ENCODE measurements at regions not wholly inside any gene's neighbourhood (a gene's known extent, or its start where the extent isn't known, plus 50 kb on each side); places are given as distances from the start of the nearest gene placed in this dataset.

DNA sequence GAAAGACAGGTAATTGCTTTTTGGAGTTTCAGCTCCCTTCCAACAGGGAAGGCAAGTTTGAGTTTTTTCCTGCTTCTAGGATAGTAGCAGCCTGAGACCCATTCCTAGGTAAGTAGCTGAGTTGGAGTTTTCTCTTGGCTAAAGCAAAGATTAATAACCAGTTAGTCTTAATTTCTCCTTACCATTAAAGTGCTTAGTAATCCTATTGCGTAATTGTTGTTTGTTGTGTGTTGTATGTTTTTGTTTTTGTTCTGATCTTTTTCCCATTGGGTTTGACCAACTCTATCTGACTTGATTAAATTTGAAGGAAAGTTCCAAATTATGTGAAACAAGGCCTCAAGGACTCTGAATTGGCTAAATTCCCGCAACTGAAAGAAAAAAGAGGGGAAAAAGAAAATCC is 83.5 kb downstream of the TBX22 start:
- no peak for DNase-seq

DNA sequence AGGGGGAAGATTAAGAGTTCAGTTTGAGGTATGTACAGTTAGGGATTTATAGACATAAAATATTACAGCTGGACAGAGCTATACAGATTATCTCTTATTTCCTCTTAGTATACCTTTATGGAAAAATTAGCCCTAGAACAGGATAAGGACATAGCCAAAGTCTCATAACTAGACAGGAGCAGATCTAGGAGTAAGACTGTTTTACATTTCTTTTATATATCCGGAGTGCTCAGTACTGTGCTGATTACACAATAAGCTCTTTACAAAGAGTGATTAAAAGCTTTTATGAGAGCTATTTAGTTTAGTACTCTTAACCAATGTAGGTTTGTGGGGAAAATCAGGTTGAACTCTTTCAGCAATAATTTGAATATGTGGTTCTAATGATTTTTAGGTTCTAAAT is 105.8 kb downstream of the TBX22 start:
- DNase-seq, result no peak

DNA sequence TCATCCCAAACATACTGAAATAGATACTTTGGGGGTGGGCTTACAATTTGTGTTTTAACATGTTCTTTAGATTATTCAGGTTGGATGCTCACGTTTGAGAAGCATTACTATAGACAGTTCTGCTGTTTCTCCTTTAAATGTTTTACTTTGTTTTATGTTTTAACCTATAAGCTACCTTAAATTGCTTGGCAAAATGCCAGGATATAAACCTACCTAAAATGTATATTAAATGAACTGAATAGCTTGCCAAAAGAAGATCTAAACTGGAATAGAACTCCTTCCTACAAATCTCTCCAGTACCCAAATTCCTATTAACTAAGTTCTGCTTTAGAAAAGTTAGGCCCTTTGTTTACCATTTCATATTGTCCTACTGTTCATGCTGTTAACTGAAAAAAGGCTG is 124.4 kb downstream of the TBX22 start:
- DNase-seq, result no peak

DNA sequence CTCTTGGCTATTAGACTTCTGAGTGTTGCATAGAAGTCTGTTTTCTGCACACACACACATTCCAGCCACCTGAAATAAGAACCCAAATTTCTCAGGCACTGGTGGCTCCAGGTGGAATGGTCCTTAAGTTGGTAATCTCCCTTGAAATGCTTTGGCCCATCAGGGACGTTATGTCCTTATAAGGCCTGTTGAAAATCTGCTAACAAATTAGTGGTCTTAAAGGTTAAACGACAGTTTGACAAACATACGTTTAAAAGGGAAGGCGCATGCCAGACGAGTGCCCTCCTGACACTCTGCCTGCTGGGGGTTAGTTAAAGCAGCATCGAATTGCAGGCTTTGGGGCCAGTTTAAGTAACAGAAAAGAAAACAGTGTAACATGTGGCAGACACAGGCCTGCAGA is 125.0 kb downstream of the TBX22 start:
- DNase-seq, result no peak

DNA sequence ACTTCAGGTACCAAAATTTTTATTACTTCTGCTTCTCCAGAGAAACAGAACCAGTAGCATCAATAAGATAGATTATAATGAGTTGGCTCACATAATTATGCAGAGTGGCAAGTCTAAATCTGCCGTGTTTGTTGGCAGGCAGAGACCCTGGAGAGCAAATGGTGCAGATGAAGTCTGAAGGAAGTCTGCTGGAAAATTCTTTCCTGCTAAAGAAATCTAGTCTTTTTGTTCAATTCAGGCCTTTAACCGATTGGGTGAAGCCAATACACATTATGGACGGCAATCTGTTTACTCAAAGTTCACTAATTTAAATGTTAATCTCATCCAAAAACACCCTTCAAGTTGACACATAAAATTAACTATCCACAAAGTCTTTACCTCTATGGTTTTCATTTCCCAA is 156.0 kb downstream of the TBX22 start:
- no peak for DNase-seq

DNA sequence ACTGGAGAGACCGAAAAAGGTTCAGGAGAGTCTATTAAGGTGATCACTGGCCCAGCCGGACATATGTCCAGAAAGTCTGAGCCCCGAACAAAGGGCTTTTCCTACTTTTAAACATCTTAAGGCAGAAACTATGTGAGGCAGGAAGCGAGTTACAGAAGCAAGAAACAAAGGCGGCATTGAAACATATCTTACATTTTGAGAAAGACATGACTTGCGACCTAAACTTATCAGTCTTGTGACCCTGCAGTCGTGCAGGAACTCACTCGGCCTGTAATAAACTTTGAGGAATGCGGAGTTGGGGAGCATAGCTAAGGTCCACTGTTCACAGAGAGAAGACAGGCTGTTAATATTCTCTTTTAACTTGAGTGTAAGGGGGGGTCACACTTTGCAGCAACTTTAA is 158.7 kb downstream of the TBX22 start:
- no peak for DNase-seq

DNA sequence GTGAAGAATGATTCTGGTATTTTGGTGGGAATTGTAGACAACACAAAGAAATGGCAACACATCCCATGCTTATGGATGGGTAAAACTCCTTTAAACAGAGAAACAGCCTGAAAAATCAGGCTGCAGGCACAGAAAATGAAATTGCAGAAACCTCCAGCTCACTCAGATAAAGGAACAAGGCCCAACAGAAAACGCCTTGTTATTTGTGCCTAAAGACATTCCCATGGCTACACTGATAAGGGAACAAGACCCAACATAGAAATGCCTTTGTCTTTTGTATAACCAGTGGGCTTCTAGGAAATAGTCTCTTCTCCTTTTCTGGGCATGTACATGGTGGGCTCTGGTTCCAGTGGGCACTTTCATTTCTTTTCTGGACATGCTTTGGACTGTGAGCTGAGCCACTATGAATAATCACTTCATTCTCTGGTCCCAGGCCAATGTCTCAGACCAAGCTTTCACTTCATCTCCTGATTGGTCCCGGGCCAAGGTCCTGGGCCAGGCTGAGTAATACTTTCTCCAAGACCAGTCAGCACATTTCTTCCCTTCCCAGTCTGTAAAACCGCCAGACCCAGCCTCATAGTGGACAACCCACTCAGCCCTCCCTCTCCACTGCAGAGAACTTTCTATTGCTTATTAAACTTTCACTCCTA is 160.5 kb downstream of the TBX22 start:
- no peak for DNase-seq

DNA sequence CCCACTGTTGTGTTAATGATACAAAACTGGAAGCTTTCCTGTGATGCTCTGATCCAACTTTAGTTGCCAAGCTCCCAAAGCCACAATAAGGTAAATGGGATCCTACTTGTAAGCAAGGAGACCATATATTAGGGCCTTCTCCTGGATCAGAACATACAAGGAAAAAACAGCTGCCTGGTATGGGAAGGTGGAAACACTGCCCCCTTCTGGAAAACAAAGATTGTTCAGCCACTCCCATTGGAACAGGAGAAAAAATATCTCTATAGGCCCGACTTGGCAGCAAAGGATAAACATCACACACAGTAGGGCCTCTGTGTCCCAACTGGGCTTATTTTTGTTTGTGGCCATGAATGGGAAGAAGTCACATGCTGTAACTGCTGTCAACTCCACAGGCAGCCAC is 166.5 kb downstream of the TBX22 start:
- peak; percentile 14 for DNase-seq

DNA sequence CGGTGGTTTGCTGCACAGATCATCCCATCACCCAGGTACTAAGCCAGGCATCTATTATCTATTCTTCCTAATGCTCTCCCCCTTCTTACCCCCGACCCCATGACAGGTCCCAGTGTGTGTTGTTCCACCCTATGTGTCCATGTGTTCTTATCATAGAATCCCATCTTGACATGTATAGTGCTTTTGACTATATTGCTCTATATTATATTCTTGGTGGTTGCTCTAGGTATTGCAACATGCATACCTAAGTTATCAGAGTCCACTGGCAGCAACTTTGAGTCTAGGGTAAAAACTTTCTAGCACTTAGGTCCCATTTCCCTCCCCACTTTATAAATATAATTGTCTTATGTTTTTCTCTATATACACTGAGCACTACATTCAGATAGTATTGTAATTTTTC is 170.3 kb downstream of the TBX22 start:
- DNase-seq, result no peak

DNA sequence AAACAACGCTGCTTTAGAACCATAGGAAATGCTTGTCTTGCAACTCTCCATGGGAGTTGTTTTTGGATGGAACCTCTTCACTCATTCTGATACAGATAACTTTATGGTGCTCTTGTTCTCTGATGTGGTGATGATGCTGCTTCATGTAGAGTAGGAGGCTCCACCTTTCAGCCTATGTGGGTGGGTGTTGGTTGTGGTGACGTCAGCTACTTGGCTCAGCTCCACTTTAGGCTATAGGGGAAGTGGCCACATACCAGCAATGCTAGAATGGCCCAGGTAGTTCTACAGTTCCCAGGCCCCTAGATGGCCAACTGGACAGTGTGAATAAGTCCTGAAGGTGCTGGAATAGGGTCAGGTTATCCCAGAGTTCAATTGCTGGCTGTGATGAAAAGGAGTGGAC is 192.1 kb downstream of the TBX22 start:
- no peak for DNase-seq

DNA sequence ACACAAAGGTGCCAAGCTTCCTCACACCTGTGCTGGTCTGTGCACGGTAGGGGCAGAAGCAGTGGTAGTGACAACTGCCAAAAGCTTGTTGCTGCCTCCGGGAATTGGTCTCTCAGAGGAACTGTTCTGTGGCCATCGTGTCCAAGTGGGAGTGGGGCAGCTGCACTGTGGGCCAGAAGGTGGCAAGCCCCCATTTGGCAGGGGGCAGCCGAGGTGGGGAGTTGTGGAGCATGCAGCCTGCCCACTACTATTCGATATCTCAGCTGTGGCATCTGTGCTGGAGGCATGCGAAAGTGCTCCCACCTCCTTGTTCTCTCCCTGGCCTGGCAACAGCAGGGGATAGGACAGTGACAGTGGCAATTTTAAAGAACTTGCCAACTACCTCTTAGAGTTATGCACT is 192.8 kb downstream of the TBX22 start:
- DNase-seq, result no peak

DNA sequence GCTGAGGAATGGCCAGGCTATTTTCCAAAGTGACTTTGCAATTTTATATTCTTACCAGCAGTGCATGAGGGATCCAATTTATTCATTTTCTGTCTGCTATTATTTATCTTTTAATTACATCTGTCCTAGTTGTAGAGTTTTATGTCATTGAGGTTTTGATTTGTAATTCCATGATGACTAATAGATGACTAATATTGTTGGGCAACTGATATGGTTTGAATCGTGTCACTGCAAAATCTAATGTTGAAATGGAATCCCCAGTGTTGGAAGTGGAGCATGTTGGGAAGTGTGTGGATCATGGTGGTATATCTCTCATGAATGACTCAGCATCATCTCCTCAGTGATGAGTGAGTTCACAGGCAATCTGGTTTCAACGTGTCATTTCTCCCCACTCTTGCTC is 201.5 kb downstream of the TBX22 start:
- DNase-seq, result no peak

DNA sequence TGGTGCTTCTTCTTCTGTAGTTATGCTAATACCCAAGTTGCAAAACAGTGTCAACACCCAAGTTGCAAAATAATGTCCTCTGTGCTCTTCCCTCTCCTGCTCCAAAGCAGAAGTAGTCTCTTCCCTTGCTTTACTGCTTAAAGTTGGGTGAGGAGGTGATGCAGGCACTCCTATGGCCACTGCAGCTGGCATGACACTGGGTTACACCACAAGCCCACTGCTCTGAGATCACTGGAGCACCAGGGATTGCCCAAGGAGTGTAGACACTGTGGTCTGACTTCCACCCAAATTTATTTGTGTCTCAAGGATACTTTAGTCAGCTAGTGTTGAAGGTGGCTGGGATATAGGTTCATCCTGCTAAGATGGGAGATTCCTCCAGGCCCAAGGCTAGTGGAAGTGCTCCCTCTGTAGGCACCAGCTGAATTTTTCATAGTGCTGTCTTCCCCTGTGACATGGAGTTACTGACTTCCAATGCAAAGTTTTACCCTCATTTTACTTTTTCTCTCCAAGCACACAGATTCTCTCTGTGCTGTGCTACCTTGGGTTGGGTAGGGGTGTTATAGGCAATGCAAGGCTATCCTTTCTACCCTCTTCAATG is 196.2 kb upstream of the TENT5D start:
- DNase-seq, result no peak

DNA sequence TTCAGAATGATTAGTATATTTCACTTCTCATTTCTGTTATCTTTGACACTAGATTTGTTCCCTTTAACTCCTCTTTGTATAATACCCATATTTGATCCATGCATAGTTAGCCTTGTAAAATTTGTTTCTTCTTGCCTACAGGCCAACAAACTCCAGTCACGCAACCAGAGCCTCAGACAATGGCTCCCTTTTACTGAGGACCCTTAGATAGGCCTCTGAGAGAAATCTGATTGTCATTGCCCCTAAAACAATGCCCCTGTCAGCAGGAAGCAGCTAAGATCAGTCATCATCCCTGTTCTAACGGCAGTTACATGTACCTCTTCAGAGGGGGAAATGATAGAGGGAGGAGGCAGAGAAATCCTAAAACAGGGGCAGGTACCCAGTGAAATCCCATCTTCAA is 190.6 kb upstream of the TENT5D start:
- DNase-seq, result no peak

DNA sequence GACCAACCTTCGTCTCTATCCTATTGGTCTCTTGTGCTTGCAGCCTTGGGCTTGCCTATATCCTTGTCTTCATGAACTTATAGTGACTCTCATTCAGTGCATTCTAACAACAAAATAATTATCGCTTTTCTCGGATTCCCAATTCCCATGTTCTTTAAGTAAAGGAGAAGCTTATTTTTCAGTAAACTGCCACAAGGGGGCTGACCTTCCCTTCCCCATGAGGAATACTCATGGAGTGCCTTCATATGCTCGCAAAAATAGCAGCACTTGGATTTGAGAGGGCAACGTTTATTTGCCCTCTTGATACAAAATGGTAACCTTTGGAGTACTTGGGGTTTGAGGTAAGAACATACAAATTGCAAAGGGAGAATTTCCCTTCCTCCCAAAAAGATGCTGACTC is 183.2 kb upstream of the TENT5D start:
- DNase-seq, result no peak

DNA sequence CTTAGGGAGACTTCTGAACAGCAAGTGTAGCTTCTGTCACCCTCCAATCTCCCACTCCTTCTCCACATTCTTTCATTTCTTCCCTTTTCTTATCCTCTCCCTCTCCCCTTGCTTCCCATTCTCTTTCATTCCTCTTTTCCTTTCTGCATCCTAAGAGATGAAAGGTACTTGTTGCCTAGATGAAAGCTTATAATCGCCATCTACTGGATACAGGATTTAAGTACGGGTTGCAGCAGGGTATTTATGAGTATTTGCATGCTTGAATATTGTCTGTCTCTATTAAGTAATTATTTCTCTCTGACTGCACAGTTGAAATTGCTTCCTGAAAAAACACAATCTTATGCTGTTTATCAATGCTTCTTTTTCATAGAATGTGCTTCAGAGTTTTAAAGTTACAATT is 174.0 kb upstream of the TENT5D start:
- no peak for DNase-seq

DNA sequence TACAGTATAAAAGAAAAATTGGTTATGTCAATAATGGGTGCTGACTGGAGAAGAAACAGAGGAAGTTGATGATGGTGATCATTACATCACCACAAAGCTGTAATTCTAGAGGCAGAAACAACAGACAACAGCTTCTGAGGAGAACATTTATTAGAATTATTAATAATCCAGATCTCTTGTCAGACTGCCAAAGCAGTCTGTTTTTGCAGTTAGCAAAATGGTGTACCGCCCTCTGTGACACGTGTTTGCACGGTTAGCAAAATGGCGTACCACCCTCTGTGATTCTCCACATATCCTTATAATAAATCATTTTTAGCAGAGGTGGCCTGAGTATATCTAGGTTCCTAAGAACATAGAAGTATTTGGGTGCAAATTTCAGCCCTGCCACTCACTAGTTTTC is 154.0 kb upstream of the TENT5D start:
- DNase-seq, result no peak

DNA sequence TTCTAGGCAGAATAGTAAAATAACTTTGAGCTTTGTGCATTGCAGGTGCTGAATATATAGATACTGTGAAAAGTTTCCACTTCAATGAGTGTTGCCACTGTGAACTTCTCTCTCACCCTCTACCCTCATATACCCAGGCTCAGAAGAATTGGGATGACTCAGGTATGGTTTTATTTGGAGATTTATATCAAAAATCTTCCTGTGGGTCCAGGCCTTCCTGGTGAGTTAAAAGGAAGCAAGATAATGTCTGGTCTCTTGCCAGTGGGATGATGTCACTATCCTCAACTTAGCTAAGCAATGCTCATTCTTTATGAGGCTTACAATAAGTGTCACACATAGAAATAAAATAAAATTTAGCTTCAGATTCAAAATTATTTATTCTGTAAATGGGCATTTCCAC is 153.3 kb upstream of the TENT5D start:
- no peak for DNase-seq

DNA sequence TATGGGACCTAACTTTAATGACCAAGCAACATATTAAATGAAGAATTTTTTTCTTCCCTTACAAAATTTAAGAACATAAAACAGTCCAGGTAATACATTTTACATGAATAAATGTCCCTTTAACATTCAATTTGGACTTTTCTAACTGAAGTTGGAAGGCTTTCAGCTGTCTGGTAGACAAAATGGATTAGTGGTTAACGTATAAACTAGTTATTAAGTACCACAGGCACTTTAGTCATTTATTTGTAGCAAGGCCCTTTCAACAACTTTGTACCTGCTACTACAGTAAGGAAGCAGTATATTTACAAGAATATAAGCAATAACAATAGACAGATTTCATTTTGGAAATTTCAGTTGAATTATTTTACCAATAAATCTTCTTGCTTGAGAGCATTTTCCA is 152.5 kb upstream of the TENT5D start:
- no peak for DNase-seq

DNA sequence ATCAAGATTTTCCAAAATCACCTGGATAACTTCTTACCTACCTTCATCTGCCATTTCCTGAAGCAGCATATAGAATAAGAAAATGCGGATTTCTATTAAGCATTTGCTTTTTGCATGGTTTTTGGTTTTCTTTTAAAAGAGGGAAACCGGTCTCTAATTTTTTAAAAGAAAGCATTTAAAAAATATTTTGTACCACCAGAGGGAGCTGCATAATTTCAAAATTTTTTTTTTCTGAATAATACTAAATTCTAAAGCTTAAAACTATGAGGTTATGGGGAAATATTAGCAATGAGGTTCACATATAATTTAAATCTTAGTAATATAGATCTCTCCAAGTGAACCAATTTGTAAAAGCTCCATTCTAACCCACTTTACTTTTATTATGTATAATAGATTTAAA is 137.7 kb upstream of the TENT5D start:
- no peak for DNase-seq

DNA sequence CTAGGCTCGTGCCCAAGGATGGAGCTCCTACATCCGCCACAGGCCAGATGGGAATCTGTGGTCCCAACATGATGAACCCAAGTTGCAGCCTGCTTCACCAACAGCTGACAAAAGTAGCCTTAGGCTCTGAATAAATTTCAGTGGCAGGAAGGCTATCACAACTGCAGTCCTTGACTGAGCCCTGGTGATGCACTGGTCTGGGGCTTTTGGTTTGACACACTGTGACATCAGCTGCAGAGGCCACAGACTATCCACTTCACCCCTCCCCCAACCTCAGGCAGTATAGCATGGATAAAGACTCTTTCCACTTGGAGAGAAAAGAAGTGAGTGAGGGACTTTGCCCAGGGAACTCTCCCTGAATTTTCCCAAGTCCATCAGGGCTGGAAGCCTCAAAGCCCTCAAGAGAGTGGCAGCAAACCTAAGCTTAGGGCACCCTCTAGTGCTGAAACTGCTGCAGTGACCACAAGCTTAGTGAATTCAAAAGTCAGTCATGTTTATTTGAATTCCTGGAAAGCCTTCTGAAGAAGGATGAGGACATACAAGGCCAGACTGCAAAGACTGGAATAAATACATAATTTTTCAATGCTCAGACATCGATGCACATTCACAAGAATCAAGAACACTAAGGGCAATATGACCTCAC is 135.0 kb upstream of the TENT5D start:
- DNase-seq, result peak; percentile 28

DNA sequence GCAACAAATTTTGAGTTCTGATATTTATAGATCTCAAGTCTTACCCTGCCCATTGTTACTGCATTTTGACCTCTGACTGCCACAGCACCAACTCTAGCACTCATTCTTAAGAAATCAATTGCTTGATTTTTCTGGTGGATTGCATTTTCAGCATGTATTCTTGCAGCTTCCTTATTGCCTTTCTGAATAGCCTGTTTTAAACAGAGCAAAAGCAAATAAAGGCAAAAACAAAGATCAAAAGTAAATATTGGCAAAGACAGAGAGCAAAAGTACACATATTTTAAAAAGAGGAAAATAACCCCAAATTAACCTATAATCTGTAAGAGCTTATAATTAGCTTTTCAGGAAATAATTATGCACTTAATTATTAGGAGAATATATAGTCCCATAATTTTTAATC is 129.4 kb upstream of the TENT5D start:
- no peak for DNase-seq

DNA sequence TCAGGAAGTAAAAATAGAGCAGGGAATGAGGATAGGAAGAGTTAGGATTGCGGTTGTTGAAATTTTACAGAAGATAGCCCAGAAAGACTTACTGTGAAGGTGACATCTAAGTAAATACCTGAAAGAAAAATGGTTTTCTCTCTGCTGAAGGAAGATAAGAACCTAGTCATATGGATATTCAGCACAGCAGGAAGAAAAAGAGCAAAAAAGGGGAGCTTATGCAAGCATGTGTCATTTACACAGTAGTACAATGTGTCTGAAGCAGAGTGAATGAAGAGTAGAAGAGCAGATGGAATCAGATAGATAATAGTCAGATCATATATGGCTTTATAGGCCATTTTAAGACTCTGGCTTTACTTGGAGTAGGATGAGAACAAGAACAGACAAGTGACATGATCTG is 126.9 kb upstream of the TENT5D start:
- DNase-seq, result no peak

DNA sequence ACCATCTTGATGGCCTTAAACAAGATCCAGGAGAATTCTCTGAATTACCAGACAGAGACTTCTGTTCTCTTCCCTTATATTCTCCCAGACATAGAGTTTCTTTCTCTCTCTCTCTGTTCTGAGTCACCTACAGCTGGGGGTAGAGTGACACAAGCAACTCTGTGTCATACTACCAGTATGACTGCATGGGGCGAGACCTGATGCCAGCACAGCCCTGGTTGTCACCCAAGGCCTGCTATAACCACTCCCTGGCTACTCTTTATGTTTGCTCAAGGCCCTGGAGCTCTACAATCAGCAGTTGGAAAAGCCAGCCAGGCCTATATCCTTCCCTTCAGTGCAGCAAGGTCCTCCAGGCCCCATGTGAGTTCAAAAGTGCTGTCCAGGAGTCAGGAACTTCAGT is 114.2 kb upstream of the TENT5D start:
- DNase-seq, result peak; percentile 37

DNA sequence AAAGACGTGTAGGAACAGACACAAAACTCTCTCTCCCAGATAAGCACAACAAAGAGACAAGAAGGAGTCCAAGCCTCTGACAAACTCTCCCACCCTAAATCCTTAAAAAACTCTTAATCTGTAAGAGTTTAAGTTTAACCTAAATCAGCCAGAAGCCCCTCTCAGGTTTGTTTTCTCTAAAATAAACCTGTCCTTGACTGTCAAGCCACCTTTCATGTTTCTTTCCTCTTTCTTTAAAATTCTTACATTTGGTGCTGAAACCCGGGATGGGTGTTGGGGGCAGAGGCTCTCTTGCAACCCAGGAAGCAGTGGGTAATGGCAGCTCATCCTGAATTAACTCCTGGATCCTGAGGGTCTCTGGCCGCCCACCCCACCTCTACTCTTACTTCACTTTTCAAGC is 107.8 kb upstream of the TENT5D start:
- DNase-seq, result no peak

All from activated CD4-positive, alpha-beta T cell treated with anti-CD3 and anti-CD28 coated beads, Interleukin-10, Interleukin-2, amounts not matched to agents 100 ng/mL and 50 ng/mL, durations not matched to agents 16 hours and 8 hours (primary cell).